CD14-positive monocyte (primary cell): ENCODE measurements at regions not wholly inside any gene's neighbourhood (a gene's known extent, or its start where the extent isn't known, plus 50 kb on each side); places are given as distances from the start of the nearest gene placed in this dataset.

Experiments used
- DNase-seq, 3 donors: peaks; one replicate each; pipeline ENCODE4 v3.0.0-alpha.2; 2011 to 2022
- H2AFZ ChIP-seq: 2 replicates; pipeline ENCODE4 v1.6.0; 2012; ENCODE audit warnings: mild to moderate bottlenecking, low read depth, low read length, inconsistent platforms; ENCODE audit not compliant: insufficient read depth, poor library complexity, severe bottlenecking
- H3K27ac ChIP-seq, 2 donors: 1 replicate in 1 of 2; 2 replicates in 1 of 2; pipeline ENCODE4 v1.5.1; 2012 to 2013; ENCODE audit warnings: low read length in 2 of 2, control low read depth in 1 of 2, inconsistent platforms in 1 of 2, low read depth in 1 of 2, mild to moderate bottlenecking in 1 of 2
- H3K27me3 ChIP-seq, 2 donors: one replicate each; pipeline versions ENCODE4 v1.6.0 to v1.6.1; 2011 to 2013; ENCODE audit warnings: low read length in 2 of 2; ENCODE audit not compliant: control insufficient read depth in 2 of 2, insufficient read depth in 2 of 2
- H3K36me3 ChIP-seq, 2 donors: replicated peaks in 1 of 2; 1 replicate in 1 of 2; 2 replicates in 1 of 2; pipeline versions ENCODE4 v1.5.1 to v1.6.1; 2012 to 2013; ENCODE audit warnings: low read length in 2 of 2, control low read depth in 1 of 2, inconsistent platforms in 1 of 2, mild to moderate bottlenecking in 1 of 2; ENCODE audit not compliant: insufficient read depth in 2 of 2, control insufficient read depth in 1 of 2
- H3K4me1 ChIP-seq, 2 donors: 1 replicate in 1 of 2; 2 replicates in 1 of 2; pipeline versions ENCODE4 v1.5.1 to v1.6.1; 2012 to 2013; ENCODE audit warnings: low read length in 2 of 2, control low read depth in 1 of 2, inconsistent platforms in 1 of 2, mild to moderate bottlenecking in 1 of 2, moderate library complexity in 1 of 2; ENCODE audit not compliant: insufficient read depth in 2 of 2, control insufficient read depth in 1 of 2
- H3K4me2 ChIP-seq: replicated peaks from 2 replicates; pipeline ENCODE3; 2012; ENCODE audit warnings: low read length, moderate library complexity, mild to moderate bottlenecking; ENCODE audit not compliant: poor library complexity, severe bottlenecking; ENCODE audit errors: extremely low read depth
- H3K4me3 ChIP-seq, 3 experiments: fragments of 200-600 bp in 1 of 3; sonication (generic) in 1 of 3; replicated peaks in 1 of 3; 1 replicate in 2 of 3; 2 replicates in 1 of 3; pipeline ENCODE4 v1.5.1; 2011 to 2013; ENCODE audit warnings: low read length in 3 of 3, mild to moderate bottlenecking in 3 of 3, control low read depth in 2 of 3, low read depth in 2 of 3, inconsistent platforms in 1 of 3, moderate library complexity in 1 of 3
- H3K79me2 ChIP-seq: 2 replicates; pipeline ENCODE4 v1.6.0; 2012; ENCODE audit warnings: mild to moderate bottlenecking, control low read depth, inconsistent platforms, low read length, moderate library complexity; ENCODE audit not compliant: insufficient read depth
- H3K9ac ChIP-seq: 2 replicates; pipeline ENCODE4 v1.6.0; 2017; ENCODE audit warnings: low read length, mild to moderate bottlenecking; ENCODE audit not compliant: insufficient read depth, poor library complexity, severe bottlenecking
- H3K9me3 ChIP-seq, 2 donors: replicated peaks in 1 of 2; 1 replicate in 1 of 2; 2 replicates in 1 of 2; pipeline versions ENCODE4 v1.5.1 to v1.6.1; 2012 to 2013; ENCODE audit warnings: low read length in 2 of 2, control low read depth in 1 of 2; ENCODE audit not compliant: control insufficient read depth in 1 of 2, insufficient read depth in 1 of 2
- H4K20me1 ChIP-seq: 2 replicates; pipeline ENCODE4 v1.6.0; 2012; ENCODE audit warnings: mild to moderate bottlenecking, low read length, control low read depth, moderate library complexity; ENCODE audit not compliant: insufficient read depth
- H3K27ac Mint-ChIP-seq, 7 donors: one replicate each; pipeline ENCODE4 v1.8.0; 2020; ENCODE audit warnings: mild to moderate bottlenecking in 7 of 7, mixed read lengths in 7 of 7, moderate library complexity in 6 of 7, inconsistent platforms in 2 of 7
- H3K27me3 Mint-ChIP-seq, 3 donors: one replicate each; pipeline ENCODE4 v1.8.0; 2021 to 2022; ENCODE audit warnings: low read depth in 3 of 3, mild to moderate bottlenecking in 3 of 3, mixed read lengths in 3 of 3, moderate library complexity in 3 of 3, inconsistent platforms in 1 of 3
- H3K36me3 Mint-ChIP-seq, 2 donors: one replicate each; pipeline ENCODE4 v1.8.0; 2020; ENCODE audit warnings: mixed read lengths in 2 of 2, inconsistent platforms in 1 of 2, mild to moderate bottlenecking in 1 of 2
- H3K4me1 Mint-ChIP-seq: one replicate; pipeline ENCODE4 v1.8.0; 2020; ENCODE audit warnings: mild to moderate bottlenecking, mixed read lengths
- H3K4me3 Mint-ChIP-seq, 2 donors: one replicate each; pipeline ENCODE4 v1.8.0; 2020; ENCODE audit warnings: mild to moderate bottlenecking in 2 of 2, mixed read lengths in 2 of 2, moderate library complexity in 1 of 2
- H3K9me3 Mint-ChIP-seq, 7 donors: one replicate each; pipeline ENCODE4 v1.8.0; 2020 to 2022; ENCODE audit warnings: mixed read lengths in 7 of 7, mild to moderate bottlenecking in 6 of 7, moderate library complexity in 6 of 7, inconsistent platforms in 2 of 7
- WGBS: methylation state at CpG from one replicate; pipeline ENCODE4 v1.1.5; 2013; ENCODE audit warnings: missing lambda C conversion rate; ENCODE audit not compliant: insufficient coverage; 5-methylcytosine and 5-hydroxymethylcytosine counted together
- intact Hi-C, 2 donors: fragments of 100-400 bp; cut with micrococcal nuclease; formaldehyde crosslinking; loops; one replicate each; pipeline versions ENCODE4 v1.15.0 to v1.15.1; 2023
- TF ChIP-seq, protein P1 (sequence below): fragments of 200-600 bp; IDR thresholded peaks from one replicate; pipeline ENCODE4 v1.8.0; 2022; ENCODE audit warnings: antibody characterized with exemption, mild to moderate bottlenecking

DNA sequence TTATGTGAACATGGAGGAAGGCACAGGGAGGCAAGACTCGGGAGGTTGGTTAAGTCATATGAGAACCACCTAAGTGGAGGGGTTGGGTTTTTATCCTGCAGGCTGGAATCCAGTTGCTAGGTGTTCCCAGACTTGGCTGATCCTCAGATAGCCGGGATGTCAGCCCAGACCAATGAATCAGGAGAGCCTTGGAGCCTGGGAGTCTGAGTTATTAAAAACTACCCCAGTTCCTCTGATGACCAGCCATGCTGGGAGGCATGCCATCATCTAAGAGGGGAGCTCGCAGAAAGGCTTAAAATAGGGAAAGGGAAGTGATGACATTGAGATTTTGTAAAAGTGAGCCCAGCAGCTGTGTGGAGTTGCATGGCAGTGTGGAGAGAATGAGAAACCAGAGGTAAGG is 238.1 kb downstream of the ZNF248 start:
- Histone ChIP-seq H3K4me3 (no peak overlapping the region), H3K4me2 (no peak overlapping the region), H3K9ac (no peak overlapping the region), H3K79me2 (no peaks in the 10 kb centered on the region), H3K27me3 (no peaks in the 10 kb centered on the region), H3K4me1 (no peaks in the 10 kb centered on the region), H3K36me3 (no peaks in the 10 kb centered on the region), H3K27ac (no peak overlapping the region), H2AFZ (no peak overlapping the region), H4K20me1 (no peaks in the 10 kb centered on the region), H3K9me3 (peaks cover 42 to 59% of the 10 kb centered on the region in 2 donors)
- H3K4me3 Mint-ChIP-seq = no peak overlapping the region
- 59% methylated on average over 3 of the region's 3 CpGs for WGBS
- H3K27ac Mint-ChIP-seq = no peak overlapping the region
- TF ChIP-seq, protein P1, sequence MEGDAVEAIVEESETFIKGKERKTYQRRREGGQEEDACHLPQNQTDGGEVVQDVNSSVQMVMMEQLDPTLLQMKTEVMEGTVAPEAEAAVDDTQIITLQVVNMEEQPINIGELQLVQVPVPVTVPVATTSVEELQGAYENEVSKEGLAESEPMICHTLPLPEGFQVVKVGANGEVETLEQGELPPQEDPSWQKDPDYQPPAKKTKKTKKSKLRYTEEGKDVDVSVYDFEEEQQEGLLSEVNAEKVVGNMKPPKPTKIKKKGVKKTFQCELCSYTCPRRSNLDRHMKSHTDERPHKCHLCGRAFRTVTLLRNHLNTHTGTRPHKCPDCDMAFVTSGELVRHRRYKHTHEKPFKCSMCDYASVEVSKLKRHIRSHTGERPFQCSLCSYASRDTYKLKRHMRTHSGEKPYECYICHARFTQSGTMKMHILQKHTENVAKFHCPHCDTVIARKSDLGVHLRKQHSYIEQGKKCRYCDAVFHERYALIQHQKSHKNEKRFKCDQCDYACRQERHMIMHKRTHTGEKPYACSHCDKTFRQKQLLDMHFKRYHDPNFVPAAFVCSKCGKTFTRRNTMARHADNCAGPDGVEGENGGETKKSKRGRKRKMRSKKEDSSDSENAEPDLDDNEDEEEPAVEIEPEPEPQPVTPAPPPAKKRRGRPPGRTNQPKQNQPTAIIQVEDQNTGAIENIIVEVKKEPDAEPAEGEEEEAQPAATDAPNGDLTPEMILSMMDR = no peak
- no peaks in the 10 kb centered on the region for H3K27me3 Mint-ChIP-seq
- H3K4me1 Mint-ChIP-seq = no peaks in the 10 kb centered on the region
- no peaks in the 10 kb centered on the region for H3K36me3 Mint-ChIP-seq
- peaks cover 17 to 49% (median 36%) of the 10 kb centered on the region in 7 donors for H3K9me3 Mint-ChIP-seq
- no peak for DNase-seq
- intact Hi-C loops = no loop called here

DNA sequence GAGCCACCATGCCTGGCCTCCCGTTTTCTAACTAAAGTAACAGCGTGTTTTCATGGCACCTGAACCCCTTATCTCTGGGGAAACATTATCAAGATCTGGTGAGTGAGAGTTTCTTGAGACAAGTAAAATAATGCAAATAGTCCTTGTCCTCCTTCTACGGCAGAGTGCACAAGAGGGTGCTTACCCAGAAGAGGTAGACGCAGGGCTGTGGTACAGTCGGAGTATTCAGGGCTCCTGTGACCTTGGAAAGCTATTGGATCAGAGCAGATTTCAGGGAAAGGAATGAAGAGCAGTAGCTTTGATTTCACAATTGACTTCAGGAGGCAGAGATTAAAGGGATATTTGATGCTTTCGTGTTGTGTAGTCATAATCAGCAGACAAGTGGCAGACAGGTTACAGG is 269.1 kb downstream of the ZNF248 start:
- H4K20me1 ChIP-seq = no peaks in the 10 kb centered on the region
- TF ChIP-seq, protein P1 = no peak

More for the DNA sequence above, 269.1 kb downstream of the ZNF248 start:
- Histone ChIP-seq H3K9ac (no peak overlapping the region), H3K4me3 (no peak overlapping the region), H2AFZ (no peak overlapping the region), H3K9me3 (peaks cover 31 to 36% of the 10 kb centered on the region in 2 donors), H3K27ac (no peak overlapping the region), H3K36me3 (no peaks in the 10 kb centered on the region), H3K79me2 (no peaks in the 10 kb centered on the region), H3K4me2 (no peak overlapping the region), H3K4me1 (no peaks in the 10 kb centered on the region), H3K27me3 (no peaks in the 10 kb centered on the region)
- Mint-ChIP-seq H3K4me1 (no peaks in the 10 kb centered on the region), H3K27ac (no peak overlapping the region), H3K9me3 (peaks cover 4 to 34% (median 21%) of the 10 kb centered on the region in 7 donors), H3K27me3 (no peaks in the 10 kb centered on the region), H3K4me3 (no peak overlapping the region), H3K36me3 (no peaks in the 10 kb centered on the region)
- no peak for DNase-seq
- intact Hi-C loops = loop anchor here in 1 of 2 donors (10.0 kb wide), 1 partner anchor 1193 kb away; no protein-coding TSS in a partner anchor
- 94% methylated on average over 4 of the region's 6 CpGs for WGBS
